ENCODE measurements at regions not wholly inside any gene's neighbourhood (a gene's known extent, or its start where the extent isn't known, plus 50 kb on each side); places are given as distances from the start of the nearest gene placed in this dataset.

DNA sequence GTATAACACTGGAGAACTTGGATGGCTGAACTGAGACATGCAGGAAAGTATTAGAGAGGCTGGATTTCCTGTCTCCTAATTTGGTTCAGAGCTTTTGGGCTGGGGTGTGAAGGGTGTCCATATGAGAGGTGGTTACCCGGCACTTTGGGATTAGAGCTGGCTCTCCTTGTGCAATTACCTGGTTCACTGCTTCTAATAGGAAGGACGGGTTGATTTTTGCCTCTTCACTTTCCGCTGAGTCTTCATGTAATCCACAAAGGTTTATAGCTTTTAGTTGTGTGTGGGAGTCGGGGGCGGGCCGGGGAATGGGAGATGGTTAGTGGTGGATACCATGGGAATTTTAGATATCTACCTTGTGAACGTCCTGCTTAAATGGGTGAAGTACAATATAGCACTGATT lies 151.5 kb downstream of the BTBD3 start (continued):
- TF ChIP-seq, protein P1, sequence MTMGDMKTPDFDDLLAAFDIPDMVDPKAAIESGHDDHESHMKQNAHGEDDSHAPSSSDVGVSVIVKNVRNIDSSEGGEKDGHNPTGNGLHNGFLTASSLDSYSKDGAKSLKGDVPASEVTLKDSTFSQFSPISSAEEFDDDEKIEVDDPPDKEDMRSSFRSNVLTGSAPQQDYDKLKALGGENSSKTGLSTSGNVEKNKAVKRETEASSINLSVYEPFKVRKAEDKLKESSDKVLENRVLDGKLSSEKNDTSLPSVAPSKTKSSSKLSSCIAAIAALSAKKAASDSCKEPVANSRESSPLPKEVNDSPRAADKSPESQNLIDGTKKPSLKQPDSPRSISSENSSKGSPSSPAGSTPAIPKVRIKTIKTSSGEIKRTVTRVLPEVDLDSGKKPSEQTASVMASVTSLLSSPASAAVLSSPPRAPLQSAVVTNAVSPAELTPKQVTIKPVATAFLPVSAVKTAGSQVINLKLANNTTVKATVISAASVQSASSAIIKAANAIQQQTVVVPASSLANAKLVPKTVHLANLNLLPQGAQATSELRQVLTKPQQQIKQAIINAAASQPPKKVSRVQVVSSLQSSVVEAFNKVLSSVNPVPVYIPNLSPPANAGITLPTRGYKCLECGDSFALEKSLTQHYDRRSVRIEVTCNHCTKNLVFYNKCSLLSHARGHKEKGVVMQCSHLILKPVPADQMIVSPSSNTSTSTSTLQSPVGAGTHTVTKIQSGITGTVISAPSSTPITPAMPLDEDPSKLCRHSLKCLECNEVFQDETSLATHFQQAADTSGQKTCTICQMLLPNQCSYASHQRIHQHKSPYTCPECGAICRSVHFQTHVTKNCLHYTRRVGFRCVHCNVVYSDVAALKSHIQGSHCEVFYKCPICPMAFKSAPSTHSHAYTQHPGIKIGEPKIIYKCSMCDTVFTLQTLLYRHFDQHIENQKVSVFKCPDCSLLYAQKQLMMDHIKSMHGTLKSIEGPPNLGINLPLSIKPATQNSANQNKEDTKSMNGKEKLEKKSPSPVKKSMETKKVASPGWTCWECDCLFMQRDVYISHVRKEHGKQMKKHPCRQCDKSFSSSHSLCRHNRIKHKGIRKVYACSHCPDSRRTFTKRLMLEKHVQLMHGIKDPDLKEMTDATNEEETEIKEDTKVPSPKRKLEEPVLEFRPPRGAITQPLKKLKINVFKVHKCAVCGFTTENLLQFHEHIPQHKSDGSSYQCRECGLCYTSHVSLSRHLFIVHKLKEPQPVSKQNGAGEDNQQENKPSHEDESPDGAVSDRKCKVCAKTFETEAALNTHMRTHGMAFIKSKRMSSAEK (CRISPR knock-in tag; IDR thresholded peaks at IDR 0.05; ENCODE audit: borderline replicate concordance), result no peak

DNA sequence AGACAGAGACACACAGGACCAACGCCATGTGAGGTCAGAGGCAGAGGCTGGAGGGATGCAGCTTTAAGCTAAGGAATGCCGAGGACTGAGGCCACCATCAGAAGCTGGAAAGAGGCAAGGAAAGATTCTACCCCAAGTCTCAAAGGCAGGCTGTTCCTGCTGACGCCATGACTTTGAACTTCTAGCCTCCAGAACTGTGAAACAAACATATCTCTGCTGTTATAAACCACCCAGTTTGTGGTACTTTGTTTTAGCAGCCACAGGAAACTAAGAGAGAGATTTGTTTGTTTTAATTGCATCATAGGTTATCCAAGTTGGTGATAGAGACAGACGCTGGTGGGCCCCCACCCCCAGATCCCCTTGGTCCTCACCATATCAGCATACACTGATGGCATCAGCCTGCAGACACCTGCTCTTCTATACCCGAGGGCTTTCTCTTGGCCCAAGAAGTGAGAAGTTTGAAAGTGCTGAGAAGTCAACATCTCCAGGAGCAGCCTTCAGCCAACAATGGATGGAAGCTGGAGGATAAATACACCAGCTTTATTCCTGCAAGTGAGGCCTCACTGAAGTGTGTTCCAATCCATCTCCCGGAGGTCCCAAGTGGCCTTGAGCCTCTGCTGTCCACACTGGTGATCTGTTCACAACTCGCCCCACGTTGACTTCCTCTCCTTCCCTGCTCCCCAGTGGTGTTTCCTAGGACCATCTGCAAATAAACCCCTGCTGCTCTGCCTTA lies 154.7 kb downstream of the BTBD3 start:
- CTCF ChIA-PET, result no interaction called here
- TF ChIP-seq, protein P2, sequence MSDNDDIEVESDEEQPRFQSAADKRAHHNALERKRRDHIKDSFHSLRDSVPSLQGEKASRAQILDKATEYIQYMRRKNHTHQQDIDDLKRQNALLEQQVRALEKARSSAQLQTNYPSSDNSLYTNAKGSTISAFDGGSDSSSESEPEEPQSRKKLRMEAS (CRISPR knock-in tag; IDR thresholded peaks at IDR 0.05), result no peak
- TF ChIP-seq SOX15 (CRISPR knock-in tag; IDR thresholded peaks at IDR 0.05) (no peak), ZNF671 (CRISPR knock-in tag; IDR thresholded peaks at IDR 0.05) (no peak), TP53 (CRISPR knock-in tag; IDR thresholded peaks at IDR 0.05) (no peak), OVOL2 (CRISPR knock-in tag; IDR thresholded peaks at IDR 0.05; ENCODE audit: borderline replicate concordance) (no peak), ZNF219 (CRISPR knock-in tag; IDR thresholded peaks at IDR 0.05; ENCODE audit: borderline replicate concordance) (no peak), ZNF416 (CRISPR knock-in tag; IDR thresholded peaks at IDR 0.05) (no peak), ETV6 (CRISPR knock-in tag; IDR thresholded peaks at IDR 0.05) (no peak)
- TF ChIP-seq, protein P3, sequence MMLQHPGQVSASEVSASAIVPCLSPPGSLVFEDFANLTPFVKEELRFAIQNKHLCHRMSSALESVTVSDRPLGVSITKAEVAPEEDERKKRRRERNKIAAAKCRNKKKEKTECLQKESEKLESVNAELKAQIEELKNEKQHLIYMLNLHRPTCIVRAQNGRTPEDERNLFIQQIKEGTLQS (CRISPR knock-in tag; conservative IDR thresholded peaks at IDR 0.05), result no peak
- Mint-ChIP-seq H3K27me3 (ENCODE audit: low read depth) (no peaks in the 10 kb centered on the region), H3K4me1 (peaks cover 20% of the 10 kb centered on the region), H3K27ac (no peak overlapping the region), H3K9me3 (peaks cover 24% of the 10 kb centered on the region), H3K36me3 (no peaks in the 10 kb centered on the region), H3K4me3 (no peak overlapping the region)
- DNase-seq (ENCODE audit: low spot score) (no peak), ATAC-seq (no peak)
- POLR2A ChIA-PET, result no interaction called here

DNA sequence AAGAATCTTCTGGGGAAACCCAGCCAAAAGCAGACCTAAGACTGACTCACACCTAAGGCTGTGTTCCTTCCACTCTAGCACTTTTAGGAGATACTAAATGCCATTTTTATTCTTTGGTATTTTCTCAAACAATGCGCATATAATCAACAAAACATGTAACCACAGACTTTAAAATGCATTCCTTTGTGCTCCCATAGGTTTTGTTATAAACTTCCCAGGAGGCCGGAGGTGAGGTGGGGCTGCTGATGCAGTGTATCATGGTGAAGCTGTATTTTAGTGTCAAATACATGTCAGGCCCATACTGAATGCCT lies 155.2 kb downstream of the BTBD3 start:
- no peak overlapping the region for H3K4me3 Mint-ChIP-seq
- H3K36me3 Mint-ChIP-seq, result no peaks in the 10 kb centered on the region
- no peak for ATAC-seq
- DNase-seq (ENCODE audit: low spot score), result no peak
- H3K27ac Mint-ChIP-seq, result no peak overlapping the region
- TF ChIP-seq NFATC4 (CRISPR knock-in tag; IDR thresholded peaks at IDR 0.05), result no peak
- H3K9me3 Mint-ChIP-seq, result peaks cover 24% of the 10 kb centered on the region
- peaks cover 16% of the 10 kb centered on the region for H3K4me1 Mint-ChIP-seq
- CTCF ChIA-PET, result no interaction called here
- POLR2A ChIA-PET, result no interaction called here
- no peaks in the 10 kb centered on the region for H3K27me3 Mint-ChIP-seq (ENCODE audit: low read depth)

DNA sequence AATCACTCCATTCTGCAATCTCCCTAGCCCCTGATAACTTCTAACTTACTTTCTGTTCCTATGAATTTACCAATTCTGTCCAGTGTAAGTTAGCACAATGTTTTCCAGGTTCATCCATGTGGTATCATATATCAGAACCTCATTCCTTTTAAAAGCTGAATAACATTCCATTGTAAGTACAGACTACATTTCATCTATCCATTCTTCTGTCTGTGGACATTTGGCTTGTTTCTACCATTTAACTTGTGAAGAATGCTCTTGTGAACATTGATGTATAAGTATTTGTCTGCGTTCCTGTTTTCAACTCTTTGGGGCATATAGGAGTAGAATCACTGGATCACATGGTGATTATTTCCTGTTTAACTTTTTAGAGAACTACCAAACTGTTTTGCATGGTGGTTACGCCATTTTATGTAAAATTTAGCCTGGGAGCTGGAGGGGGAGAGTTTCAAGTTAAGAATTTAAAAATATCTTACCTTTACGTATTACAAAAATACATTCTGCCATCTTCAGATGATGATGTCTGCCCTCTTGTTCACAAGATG lies 156.5 kb downstream of the BTBD3 start:
- ChIA-PET CTCF (no interaction called here), POLR2A (no interaction called here)
- no peaks in the 10 kb centered on the region for H3K36me3 Mint-ChIP-seq
- H3K9me3 Mint-ChIP-seq, result peaks cover 24% of the 10 kb centered on the region
- no peak overlapping the region for H3K27ac Mint-ChIP-seq
- ATAC-seq, result no peak
- no peak overlapping the region for H3K4me3 Mint-ChIP-seq
- H3K4me1 Mint-ChIP-seq, result peaks cover 4% of the 10 kb centered on the region; the same call in 1 of the 2 replicates
- no peaks in the 10 kb centered on the region for H3K27me3 Mint-ChIP-seq (ENCODE audit: low read depth)
- DNase-seq (ENCODE audit: low spot score), result no peak
- TF ChIP-seq NFYB (CRISPR knock-in tag; conservative IDR thresholded peaks at IDR 0.05; ENCODE audit: low read depth) (no peak), ZBTB21 (CRISPR knock-in tag; IDR thresholded peaks at IDR 0.05; ENCODE audit: borderline replicate concordance) (no peak), RORB (CRISPR knock-in tag; IDR thresholded peaks at IDR 0.05) (no peak), MXD4 (CRISPR knock-in tag; IDR thresholded peaks at IDR 0.05; ENCODE audit: borderline replicate concordance) (no peak), SOX15 (CRISPR knock-in tag; IDR thresholded peaks at IDR 0.05) (no peak)
- TF ChIP-seq, protein P1 (CRISPR knock-in tag; IDR thresholded peaks at IDR 0.05; ENCODE audit: borderline replicate concordance), result no peak
- TF ChIP-seq, protein P4, sequence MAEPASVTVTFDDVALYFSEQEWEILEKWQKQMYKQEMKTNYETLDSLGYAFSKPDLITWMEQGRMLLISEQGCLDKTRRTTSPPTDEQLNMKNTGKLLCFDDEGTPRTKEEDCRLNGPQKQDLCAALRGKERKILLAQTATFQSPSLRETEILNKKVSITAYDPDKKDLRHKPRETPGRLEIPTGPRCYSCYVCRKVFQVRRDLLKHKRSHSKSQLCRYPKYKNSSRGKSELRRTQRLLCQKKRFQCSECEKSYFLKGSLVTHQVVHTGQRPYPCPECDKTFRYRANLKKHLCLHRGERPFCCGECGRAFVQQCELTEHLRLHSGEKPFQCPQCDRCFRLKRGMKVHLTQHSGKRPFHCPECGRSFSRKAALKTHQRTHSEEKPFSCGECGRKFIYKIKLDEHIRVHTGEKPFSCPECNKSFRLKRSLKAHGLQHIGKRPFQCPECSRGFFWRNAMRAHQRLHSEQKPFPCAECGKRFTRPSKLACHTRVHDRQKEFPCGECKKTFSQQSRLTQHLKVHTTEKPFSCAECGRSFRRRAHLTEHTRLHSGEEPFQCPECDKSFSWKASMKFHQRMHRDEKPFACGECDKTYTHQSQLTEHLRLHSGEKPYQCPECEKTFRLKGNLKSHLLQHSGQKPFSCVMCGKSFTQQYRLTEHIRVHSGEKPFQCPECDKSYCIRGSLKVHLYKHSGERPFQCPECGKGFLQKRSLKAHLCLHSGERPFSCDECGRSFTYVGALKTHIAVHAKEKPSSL (CRISPR knock-in tag; conservative IDR thresholded peaks at IDR 0.05), result no peak
- TF ChIP-seq, protein P5, sequence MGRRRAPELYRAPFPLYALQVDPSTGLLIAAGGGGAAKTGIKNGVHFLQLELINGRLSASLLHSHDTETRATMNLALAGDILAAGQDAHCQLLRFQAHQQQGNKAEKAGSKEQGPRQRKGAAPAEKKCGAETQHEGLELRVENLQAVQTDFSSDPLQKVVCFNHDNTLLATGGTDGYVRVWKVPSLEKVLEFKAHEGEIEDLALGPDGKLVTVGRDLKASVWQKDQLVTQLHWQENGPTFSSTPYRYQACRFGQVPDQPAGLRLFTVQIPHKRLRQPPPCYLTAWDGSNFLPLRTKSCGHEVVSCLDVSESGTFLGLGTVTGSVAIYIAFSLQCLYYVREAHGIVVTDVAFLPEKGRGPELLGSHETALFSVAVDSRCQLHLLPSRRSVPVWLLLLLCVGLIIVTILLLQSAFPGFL (CRISPR knock-in tag; IDR thresholded peaks at IDR 0.05; ENCODE audit: borderline replicate concordance), result no peak
- TF ChIP-seq, protein P2 (CRISPR knock-in tag; IDR thresholded peaks at IDR 0.05), result no peak

Data from WTC11 (cell line).